ENCODE measurements at regions not wholly inside any gene's neighbourhood (a gene's known extent, or its start where the extent isn't known, plus 50 kb on each side); places are given as distances from the start of the nearest gene placed in this dataset.

DNA sequence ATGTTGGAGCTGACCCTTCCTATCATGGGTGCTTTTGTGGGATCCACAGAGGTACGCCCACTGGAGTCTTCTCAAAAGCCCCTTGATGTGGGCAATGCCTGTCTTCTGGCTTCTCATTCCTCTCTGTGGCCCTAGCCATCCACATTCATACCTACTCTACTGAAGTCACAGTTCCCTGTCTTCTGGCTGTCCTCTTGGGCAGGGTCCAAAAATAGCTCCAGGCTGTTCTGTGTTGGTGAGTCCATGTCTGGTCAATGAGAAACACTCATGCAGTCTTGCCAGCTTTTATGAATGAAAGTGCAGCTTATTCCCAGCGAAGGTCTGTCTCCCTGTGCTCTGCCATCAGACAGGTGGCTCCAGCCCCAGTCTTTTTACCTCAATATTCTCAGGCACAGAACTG, 135.9 kb upstream of the MDM1 start:
- Mint-ChIP-seq H3K27ac (no peak overlapping the region), H3K36me3 (no peaks in the 10 kb centered on the region), H3K4me1 (peaks cover 4% of the 10 kb centered on the region), H3K9me3 (no peaks in the 10 kb centered on the region), H3K27me3 (no peaks in the 10 kb centered on the region), H3K4me3 (no peak overlapping the region)
- no peak for DNase-seq (ENCODE audit: low spot score in 2 of 2)
- ATAC-seq (ENCODE audit: low read depth), result no peak

DNA sequence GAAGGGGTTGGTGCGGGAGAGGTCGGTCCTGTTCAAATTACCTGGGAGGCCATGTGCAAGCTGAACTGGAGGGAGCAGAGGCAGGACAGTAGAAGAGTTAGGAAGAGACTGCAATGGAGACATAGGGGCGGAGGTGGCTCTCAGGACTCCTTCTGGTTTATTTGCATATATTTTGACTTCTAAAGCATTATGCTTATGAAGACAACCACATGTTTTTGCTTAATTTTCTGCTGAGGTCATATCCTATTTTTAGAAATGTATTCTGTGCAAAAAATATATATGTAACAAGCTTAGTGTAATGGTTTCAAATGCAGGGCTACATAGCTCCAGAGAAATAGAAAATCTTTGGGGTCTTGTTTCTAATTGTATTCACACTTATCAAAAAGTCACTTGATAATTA, 137.0 kb upstream of the MDM1 start:
- Mint-ChIP-seq H3K9me3 (no peaks in the 10 kb centered on the region), H3K4me1 (peaks cover 4% of the 10 kb centered on the region), H3K27ac (no peak overlapping the region), H3K4me3 (no peak overlapping the region), H3K27me3 (no peaks in the 10 kb centered on the region), H3K36me3 (no peaks in the 10 kb centered on the region)
- DNase-seq (ENCODE audit: low spot score in 2 of 2) (no peak), ATAC-seq (ENCODE audit: low read depth) (no peak)

DNA sequence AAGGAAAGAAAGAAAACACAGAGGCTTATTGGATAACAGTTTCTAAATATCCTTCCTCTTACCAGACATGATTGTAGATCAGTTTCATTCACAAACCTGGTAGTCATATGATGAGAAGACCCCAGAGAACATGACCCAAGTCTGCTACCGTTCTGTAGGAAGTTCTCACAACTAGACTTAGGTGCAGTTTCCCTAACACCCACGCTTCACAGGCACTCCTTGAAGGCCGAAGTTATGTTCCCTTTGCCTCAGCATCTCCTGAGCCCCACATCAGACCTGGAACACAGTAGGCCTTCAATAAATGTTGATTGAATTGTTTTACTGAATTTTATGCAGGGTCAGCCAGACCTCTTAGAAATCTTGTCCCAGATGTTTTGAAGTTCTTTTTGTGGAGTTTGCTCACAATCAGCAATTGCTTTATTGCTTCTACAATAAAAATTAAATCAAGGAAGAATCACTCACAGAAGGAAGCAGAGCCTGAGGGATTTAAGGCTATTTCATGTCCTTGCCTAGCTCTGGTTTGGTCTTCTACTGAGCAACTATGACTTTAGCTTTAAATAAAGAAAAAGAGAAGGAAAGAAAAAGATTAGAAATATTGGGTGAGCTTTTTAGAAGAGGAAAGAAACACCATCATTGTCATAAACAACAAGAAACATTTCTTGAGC, 138.6 kb upstream of the MDM1 start:
- Mint-ChIP-seq H3K27ac (no peak overlapping the region), H3K9me3 (no peaks in the 10 kb centered on the region), H3K4me1 (peaks cover 4% of the 10 kb centered on the region), H3K36me3 (no peaks in the 10 kb centered on the region), H3K27me3 (no peaks in the 10 kb centered on the region), H3K4me3 (no peak overlapping the region)
- no peak for DNase-seq (ENCODE audit: low spot score in 2 of 2)
- ATAC-seq (ENCODE audit: low read depth), result no peak

DNA sequence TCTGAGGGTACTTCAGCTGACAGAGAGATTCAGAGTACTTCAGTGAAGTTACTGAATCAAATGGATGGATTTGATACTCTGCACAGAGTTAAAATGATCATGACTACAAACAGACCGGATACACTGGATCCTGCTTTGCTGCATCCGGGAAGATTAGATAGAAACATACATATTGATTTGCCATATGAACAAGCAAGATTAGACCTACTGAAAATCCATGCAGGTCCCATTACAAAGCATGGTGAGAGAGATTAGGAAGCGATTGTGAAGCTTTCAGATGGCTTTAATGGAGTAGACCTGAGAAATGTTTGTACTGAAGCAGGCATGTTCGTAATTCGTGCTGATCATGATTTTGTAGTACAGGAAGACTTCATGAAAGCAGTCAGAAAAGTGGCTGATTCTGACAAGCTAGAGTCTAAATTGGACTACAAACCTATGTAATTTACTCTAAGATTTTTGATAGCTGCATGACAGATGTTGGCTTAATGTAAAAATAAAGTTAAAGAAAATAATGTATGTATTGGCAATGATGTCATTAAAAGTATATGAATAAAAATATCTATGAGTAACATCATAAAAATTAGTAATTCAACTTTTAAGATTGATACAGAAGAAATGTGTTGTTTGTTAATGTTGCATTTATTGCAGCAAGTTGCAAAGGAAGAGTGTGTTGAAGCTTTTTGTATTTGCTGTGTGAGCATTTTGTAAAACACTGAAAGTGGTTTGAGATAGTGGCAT, 136.1 kb upstream of the RAP1B start:
- H3K4me3 Mint-ChIP-seq, result no peak overlapping the region
- H3K4me1 Mint-ChIP-seq, result peaks cover 7% of the 10 kb centered on the region
- DNase-seq (ENCODE audit: low spot score in 2 of 2) (no peak), ATAC-seq (ENCODE audit: low read depth) (no peak)
- no peaks in the 10 kb centered on the region for H3K36me3 Mint-ChIP-seq
- no peaks in the 10 kb centered on the region for H3K27me3 Mint-ChIP-seq
- no peaks in the 10 kb centered on the region for H3K9me3 Mint-ChIP-seq
- H3K27ac Mint-ChIP-seq, result no peak overlapping the region

GRCh38 chr12:68476794-68477193, 133.9 kb upstream of the RAP1B start:
- Mint-ChIP-seq H3K4me3 (no peak overlapping the region), H3K27ac (no peak overlapping the region), H3K9me3 (peaks cover 2% of the 10 kb centered on the region), H3K4me1 (peaks cover 14% of the 10 kb centered on the region), H3K27me3 (no peaks in the 10 kb centered on the region), H3K36me3 (no peaks in the 10 kb centered on the region)
- DNase-seq (ENCODE audit: low spot score in 2 of 2) (no peak), ATAC-seq (ENCODE audit: low read depth) (peak; percentile 63)

DNA sequence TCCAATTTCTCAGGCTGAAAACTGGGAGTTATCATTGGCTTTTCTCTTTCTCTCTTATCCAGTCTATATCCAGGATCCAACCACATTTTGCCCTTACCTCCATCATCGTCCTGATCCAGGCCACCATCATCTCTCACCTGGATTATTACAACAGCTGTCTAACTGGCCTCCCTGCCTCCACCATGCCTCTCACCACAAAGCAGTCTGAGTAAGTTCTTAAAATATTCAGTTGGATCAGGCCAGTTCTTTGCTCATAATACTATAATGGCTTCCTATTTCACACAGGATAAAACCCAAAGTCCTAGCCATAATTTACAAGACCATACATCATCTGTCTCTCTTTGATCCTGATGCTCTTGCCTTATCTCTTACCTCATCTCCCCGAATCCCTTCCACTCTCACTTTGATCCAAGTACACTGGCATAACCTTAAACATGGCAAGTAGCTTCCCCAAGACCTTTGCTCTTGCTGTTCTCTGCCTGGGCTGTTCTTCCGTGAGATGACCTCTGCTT, 133.4 kb upstream of the RAP1B start:
- Mint-ChIP-seq H3K27me3 (no peaks in the 10 kb centered on the region), H3K36me3 (no peaks in the 10 kb centered on the region), H3K27ac (peak overlapping the region; percentile 9), H3K9me3 (peaks cover 2% of the 10 kb centered on the region), H3K4me3 (no peak overlapping the region), H3K4me1 (peaks cover 18% of the 10 kb centered on the region)
- ATAC-seq (ENCODE audit: low read depth) (no peak), DNase-seq (ENCODE audit: low spot score in 2 of 2) (no peak)

DNA sequence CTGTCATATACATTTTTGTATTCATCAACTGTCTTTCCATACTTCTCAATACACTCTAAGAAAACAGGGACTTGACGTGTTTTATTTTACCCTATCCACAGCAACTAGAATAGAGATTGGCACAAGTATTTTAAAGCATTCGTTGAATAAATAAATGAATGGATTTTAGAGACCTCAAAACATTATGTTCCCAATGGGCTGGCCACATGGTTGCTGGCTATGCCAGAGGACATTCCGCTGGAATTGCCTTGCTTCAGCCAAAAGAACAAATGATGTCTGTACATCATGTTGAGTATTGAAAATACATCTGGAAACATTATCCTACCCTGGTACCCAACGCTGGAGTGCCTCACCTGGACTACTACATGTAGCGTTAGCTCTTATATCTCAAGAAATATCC, 132.8 kb upstream of the RAP1B start:
- Mint-ChIP-seq H3K27ac (peak overlapping the region; percentile 9), H3K9me3 (peaks cover 2% of the 10 kb centered on the region), H3K36me3 (no peaks in the 10 kb centered on the region), H3K27me3 (no peaks in the 10 kb centered on the region), H3K4me3 (no peak overlapping the region), H3K4me1 (peaks cover 24% of the 10 kb centered on the region)
- ATAC-seq (ENCODE audit: low read depth) (no peak), DNase-seq (ENCODE audit: low spot score in 2 of 2) (no peak)

- DNase-seq (ENCODE audit: low spot score in 2 of 2) (no peak), ATAC-seq (ENCODE audit: low read depth) (no peak)
- no peak overlapping the region for H3K27ac Mint-ChIP-seq
- no peaks in the 10 kb centered on the region for H3K27me3 Mint-ChIP-seq
- H3K9me3 Mint-ChIP-seq, result peaks cover 2% of the 10 kb centered on the region
- peaks cover 27% of the 10 kb centered on the region for H3K4me1 Mint-ChIP-seq
- H3K36me3 Mint-ChIP-seq, result no peaks in the 10 kb centered on the region
- no peak overlapping the region for H3K4me3 Mint-ChIP-seq
Measured at GRCh38 chr12:68478516-68479260, 132.0 kb upstream of the RAP1B start.

DNA sequence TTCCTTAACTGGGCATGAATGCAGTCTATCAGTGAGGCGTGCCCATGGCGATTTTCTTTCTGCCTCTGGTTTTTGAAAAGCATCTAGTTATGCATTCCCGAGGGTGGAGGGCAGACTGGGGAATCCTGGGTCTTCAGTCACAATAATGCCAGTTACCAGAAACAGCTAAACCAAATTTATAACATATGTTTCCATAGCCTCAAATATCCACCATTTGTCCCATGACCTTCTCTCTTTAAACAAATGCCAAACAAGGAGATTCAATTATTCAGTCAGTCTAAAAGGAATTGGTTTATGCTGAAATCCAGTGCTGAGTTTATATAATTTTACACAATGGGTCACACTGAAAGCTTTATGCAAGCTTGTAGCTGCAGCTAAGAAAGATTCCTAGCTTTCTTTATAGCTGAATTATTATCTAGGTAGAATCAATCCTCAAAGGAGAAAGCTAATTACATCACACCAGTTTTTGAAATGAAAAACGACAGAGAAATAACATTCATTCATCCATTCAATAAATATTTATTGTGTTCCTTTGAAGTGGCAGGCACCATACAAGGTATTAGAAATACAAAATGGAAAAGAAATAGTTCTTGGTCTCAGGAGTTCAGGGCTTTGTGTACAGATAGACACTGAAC, 131.3 kb upstream of the RAP1B start:
- peaks cover 27% of the 10 kb centered on the region for H3K4me1 Mint-ChIP-seq
- H3K4me3 Mint-ChIP-seq, result no peak overlapping the region
- H3K27ac Mint-ChIP-seq, result no peak overlapping the region
- no peaks in the 10 kb centered on the region for H3K36me3 Mint-ChIP-seq
- no peaks in the 10 kb centered on the region for H3K27me3 Mint-ChIP-seq
- no peak for ATAC-seq (ENCODE audit: low read depth)
- H3K9me3 Mint-ChIP-seq, result peaks cover 2% of the 10 kb centered on the region
- no peak for DNase-seq (ENCODE audit: low spot score in 2 of 2)

DNA sequence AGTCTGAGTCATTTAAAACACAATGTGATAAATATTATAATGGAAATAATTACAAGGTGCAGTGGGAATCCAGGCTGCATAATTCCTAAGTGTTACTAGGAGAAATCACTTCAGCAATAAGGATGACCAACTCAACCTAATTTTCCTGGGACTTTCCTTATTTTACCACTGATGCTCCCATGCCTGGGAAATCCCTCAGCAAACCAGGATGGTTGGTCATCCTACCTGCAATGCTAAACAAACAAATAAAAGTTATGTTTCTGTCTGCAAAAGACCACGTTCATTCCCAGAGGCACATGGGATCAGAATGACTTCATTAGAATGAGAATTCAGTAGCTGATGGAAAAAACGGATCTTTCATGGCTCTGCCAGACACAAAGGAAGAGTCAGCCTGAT, 130.8 kb upstream of the RAP1B start:
- peaks cover 27% of the 10 kb centered on the region for H3K4me1 Mint-ChIP-seq
- no peak for ATAC-seq (ENCODE audit: low read depth)
- H3K27ac Mint-ChIP-seq, result no peak overlapping the region

GRCh38 chr12:68480526-68480925, 130.2 kb upstream of the RAP1B start:
- no peak overlapping the region for H3K4me3 Mint-ChIP-seq
- H3K36me3 Mint-ChIP-seq, result no peaks in the 10 kb centered on the region
- no peak for DNase-seq (ENCODE audit: low spot score in 2 of 2)
- H3K9me3 Mint-ChIP-seq, result peaks cover 2% of the 10 kb centered on the region
- peak overlapping the region; percentile 40 for H3K27ac Mint-ChIP-seq
- H3K27me3 Mint-ChIP-seq, result no peaks in the 10 kb centered on the region
- peaks cover 27% of the 10 kb centered on the region for H3K4me1 Mint-ChIP-seq
- no peak for ATAC-seq (ENCODE audit: low read depth)

More for the DNA sequence above, 130.8 kb upstream of the RAP1B start:
- Mint-ChIP-seq H3K4me3 (no peak overlapping the region), H3K27me3 (no peaks in the 10 kb centered on the region), H3K9me3 (peaks cover 2% of the 10 kb centered on the region), H3K36me3 (no peaks in the 10 kb centered on the region)
- no peak for DNase-seq (ENCODE audit: low spot score in 2 of 2)

- Mint-ChIP-seq H3K4me3 (peak overlapping the region; percentile 66), H3K4me1 (peaks cover 27% of the 10 kb centered on the region), H3K27ac (peak overlapping the region; percentile 86), H3K9me3 (peaks cover 2% of the 10 kb centered on the region), H3K27me3 (no peaks in the 10 kb centered on the region), H3K36me3 (no peaks in the 10 kb centered on the region)
- DNase-seq (ENCODE audit: low spot score in 2 of 2) (no peak), ATAC-seq (ENCODE audit: low read depth) (peak; percentile 65)
Measured at GRCh38 chr12:68481181-68481941, 129.3 kb upstream of the RAP1B start.

GRCh38 chr12:68482014-68482413, 128.7 kb upstream of the RAP1B start:
- H3K36me3 Mint-ChIP-seq, result no peaks in the 10 kb centered on the region
- DNase-seq (ENCODE audit: low spot score in 2 of 2), result no peak
- no peak overlapping the region for H3K4me3 Mint-ChIP-seq
- ATAC-seq (ENCODE audit: low read depth), result no peak
- H3K9me3 Mint-ChIP-seq, result peaks cover 2% of the 10 kb centered on the region
- peak overlapping the region; percentile 86 for H3K27ac Mint-ChIP-seq
- H3K27me3 Mint-ChIP-seq, result no peaks in the 10 kb centered on the region
- peaks cover 23% of the 10 kb centered on the region for H3K4me1 Mint-ChIP-seq

All from memory B cell (primary cell).